ENCODE measurements at regions not wholly inside any gene's neighbourhood (a gene's known extent, or its start where the extent isn't known, plus 50 kb on each side); places are given as distances from the start of the nearest gene placed in this dataset.

- no peaks in the 10 kb centered on the region for H3K9me2 ChIP-seq (replicated peaks; ENCODE audit: insufficient read depth)
- TF ChIP-seq EZH2phosphoT487 (IDR thresholded peaks at IDR 0.05; ENCODE audit: low read depth, severe bottlenecking, unreplicated experiment), result no peak
- no peak for TF ChIP-seq CTCF (IDR thresholded peaks at IDR 0.05; ENCODE audit: poor library complexity)
- no peak for TF ChIP-seq EZH2 (IDR thresholded peaks at IDR 0.05; ENCODE audit: borderline replicate concordance)
- 43% methylated on average over 18 of the region's 18 CpGs for WGBS (ENCODE audit: low lambda C conversion rate, missing lambda C conversion rate)
- no peaks in the 10 kb centered on the region for H3K9me3 ChIP-seq (ENCODE audit: low read depth)
- no peaks in the 10 kb centered on the region for H4K20me1 ChIP-seq (ENCODE audit: insufficient read depth, poor library complexity, severe bottlenecking)
- no peaks in the 10 kb centered on the region for H3K79me2 ChIP-seq
- no peak overlapping the region for H3K4me3 ChIP-seq
- H3K36me3 ChIP-seq (replicated peaks; ENCODE audit: insufficient read depth, low read depth), result no peaks in the 10 kb centered on the region
- peaks cover 36% of the 10 kb centered on the region for H3K4me1 ChIP-seq (ENCODE audit: insufficient read depth)
- H3K4me2 ChIP-seq, result peak overlapping the region; percentile 49
- no peaks in the 10 kb centered on the region for H3K27me3 ChIP-seq
- H2AFZ ChIP-seq, result no peak overlapping the region
- peak; percentile 57 for DNase-seq (ENCODE audit: low spot score)
- peak overlapping the region; percentile 28 for H3K27ac ChIP-seq
Observed at GRCh38 chr10:5583525-5584175, 58.9 kb downstream of the CALML3 start.

DNA sequence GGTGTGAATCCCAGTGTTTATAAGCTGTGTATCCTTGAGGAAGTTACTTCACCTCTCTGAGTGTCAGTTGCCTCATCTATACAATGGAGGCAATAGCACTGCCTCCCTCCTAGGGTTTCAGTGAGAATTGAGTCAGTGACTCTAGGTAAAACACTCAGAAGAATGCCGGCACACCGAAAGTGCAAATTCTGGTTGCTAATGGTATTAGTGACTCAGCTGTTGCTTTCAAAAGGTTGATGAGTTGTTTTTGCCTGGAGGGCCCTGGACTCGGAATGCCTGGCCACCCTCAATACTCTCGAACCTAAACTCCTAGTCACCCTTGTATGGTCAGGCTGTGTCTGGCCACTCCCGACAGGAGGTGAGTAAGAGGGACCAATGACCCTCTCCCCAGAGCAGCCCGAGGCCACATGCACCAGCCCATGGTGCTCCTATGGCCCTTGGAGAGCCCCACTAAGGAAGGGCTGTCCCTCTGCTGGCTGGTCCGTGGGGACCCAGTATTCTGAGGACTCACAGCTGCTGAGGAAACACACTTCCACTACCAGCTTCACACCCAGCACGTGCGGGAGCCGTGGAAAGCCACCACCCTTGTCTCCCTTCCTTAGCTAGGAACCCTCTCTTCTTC is 60.2 kb downstream of the CALML3 start:
- H3K4me3 ChIP-seq, result no peak overlapping the region
- H3K27ac ChIP-seq, result peak overlapping the region; percentile 86
- peaks cover 46% of the 10 kb centered on the region for H3K4me1 ChIP-seq (ENCODE audit: insufficient read depth)
- H3K27me3 ChIP-seq, result no peaks in the 10 kb centered on the region
- H3K9me2 ChIP-seq (replicated peaks; ENCODE audit: insufficient read depth), result no peaks in the 10 kb centered on the region
- no peak overlapping the region for H3K4me2 ChIP-seq
- H2AFZ ChIP-seq, result no peak overlapping the region
- no peaks in the 10 kb centered on the region for H3K9me3 ChIP-seq (ENCODE audit: low read depth)
- H3K36me3 ChIP-seq (replicated peaks; ENCODE audit: insufficient read depth, low read depth), result no peaks in the 10 kb centered on the region
- 73% methylated on average over 10 of the region's 10 CpGs for WGBS (ENCODE audit: low lambda C conversion rate, missing lambda C conversion rate)
- DNase-seq (ENCODE audit: low spot score), result no peak
- no peaks in the 10 kb centered on the region for H3K79me2 ChIP-seq
- no peaks in the 10 kb centered on the region for H4K20me1 ChIP-seq (ENCODE audit: insufficient read depth, poor library complexity, severe bottlenecking)
- TF ChIP-seq EZH2 (IDR thresholded peaks at IDR 0.05; ENCODE audit: borderline replicate concordance) (no peak), EZH2phosphoT487 (IDR thresholded peaks at IDR 0.05; ENCODE audit: low read depth, severe bottlenecking, unreplicated experiment) (no peak), CTCF (IDR thresholded peaks at IDR 0.05; ENCODE audit: poor library complexity) (no peak)

DNA sequence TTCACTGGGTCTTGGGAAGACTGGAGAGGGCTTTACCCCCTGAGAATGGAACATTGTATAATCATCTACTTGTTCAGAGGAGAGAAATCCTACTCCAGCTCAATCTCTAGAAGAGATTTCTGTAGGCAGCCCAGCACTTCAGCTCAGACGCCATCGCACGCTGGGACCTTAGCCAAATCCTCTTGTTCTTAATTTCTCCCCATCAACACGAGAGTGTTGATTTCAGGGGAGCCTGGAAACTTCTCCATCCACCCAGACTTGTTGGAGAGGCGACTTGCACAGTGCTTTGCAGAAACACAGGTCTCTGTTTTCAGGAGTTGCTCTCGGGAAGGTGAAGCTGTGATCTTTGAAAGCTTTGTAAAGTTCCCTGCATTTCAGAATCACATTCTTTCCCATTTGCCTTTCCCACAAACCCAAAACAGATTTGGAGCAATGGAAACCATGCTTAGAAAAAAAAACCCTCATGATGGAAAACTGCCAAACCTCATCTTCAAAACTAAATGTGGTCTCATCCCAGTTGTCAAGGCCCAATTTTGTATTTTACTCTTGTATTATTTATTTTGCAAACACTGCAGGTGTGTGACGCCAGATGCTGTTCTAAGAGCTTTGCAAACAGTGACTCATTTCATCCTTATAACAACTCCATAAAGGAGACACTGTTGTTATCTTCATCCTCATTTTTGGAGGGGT is 60.9 kb downstream of the CALML3 start:
- Histone ChIP-seq H3K4me2 (no peak overlapping the region), H3K4me3 (no peak overlapping the region), H4K20me1 (ENCODE audit: insufficient read depth, poor library complexity, severe bottlenecking) (no peaks in the 10 kb centered on the region), H3K9me2 (replicated peaks; ENCODE audit: insufficient read depth) (no peaks in the 10 kb centered on the region), H2AFZ (no peak overlapping the region), H3K4me1 (ENCODE audit: insufficient read depth) (peaks cover 53% of the 10 kb centered on the region), H3K36me3 (replicated peaks; ENCODE audit: insufficient read depth, low read depth) (no peaks in the 10 kb centered on the region), H3K27me3 (no peaks in the 10 kb centered on the region), H3K79me2 (no peaks in the 10 kb centered on the region), H3K9me3 (ENCODE audit: low read depth) (no peaks in the 10 kb centered on the region), H3K27ac (peak overlapping the region; percentile 86)
- DNase-seq (ENCODE audit: low spot score), result no peak
- 64% methylated on average over 7 of the region's 7 CpGs for WGBS (ENCODE audit: low lambda C conversion rate, missing lambda C conversion rate)
- TF ChIP-seq EZH2phosphoT487 (IDR thresholded peaks at IDR 0.05; ENCODE audit: low read depth, severe bottlenecking, unreplicated experiment) (no peak), CTCF (IDR thresholded peaks at IDR 0.05; ENCODE audit: poor library complexity) (no peak), EZH2 (IDR thresholded peaks at IDR 0.05; ENCODE audit: borderline replicate concordance) (no peak)
